ENCODE measurements at regions not wholly inside any gene's neighbourhood (a gene's known extent, or its start where the extent isn't known, plus 50 kb on each side); places are given as distances from the start of the nearest gene placed in this dataset.

DNA sequence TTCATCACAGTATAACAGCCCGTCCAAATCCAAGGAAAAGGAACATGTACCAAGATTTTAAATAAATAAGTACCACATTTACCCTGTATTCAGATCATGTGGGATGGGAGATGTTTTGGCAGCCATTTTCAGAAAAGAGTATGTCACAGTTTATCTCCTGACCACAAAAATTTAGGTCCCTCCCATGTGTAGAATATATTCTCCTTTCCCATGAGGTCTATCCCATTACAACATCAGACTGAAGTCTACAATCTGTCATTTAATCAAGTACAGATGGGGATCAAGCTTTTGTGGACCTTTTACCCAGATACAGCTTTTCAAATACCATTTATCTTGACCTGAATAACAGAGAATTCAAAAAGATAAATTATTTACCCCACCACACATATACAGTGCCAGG is 444.5 kb downstream of the PLOD2 start:
- no peak for DNase-seq

DNA sequence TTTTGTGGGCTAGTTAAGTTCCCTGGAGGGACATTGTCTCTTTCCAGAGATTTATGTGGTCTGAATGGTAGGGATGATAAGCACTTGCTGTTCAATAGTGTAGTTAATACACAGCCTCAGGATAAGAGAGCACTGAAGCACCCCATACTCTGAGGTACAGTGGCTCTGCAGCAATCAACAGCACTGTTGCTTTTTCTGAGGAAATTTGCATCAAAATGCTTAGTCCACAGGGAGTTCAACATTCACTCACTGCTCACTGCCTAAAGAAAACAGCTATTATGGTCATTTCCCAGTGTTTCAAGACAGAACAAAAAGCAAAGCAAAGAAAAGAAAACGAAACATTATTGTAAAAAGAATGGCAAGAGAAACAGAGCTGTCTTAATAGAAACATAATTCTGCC is 441.9 kb downstream of the PLOD2 start:
- DNase-seq: no peak

DNA sequence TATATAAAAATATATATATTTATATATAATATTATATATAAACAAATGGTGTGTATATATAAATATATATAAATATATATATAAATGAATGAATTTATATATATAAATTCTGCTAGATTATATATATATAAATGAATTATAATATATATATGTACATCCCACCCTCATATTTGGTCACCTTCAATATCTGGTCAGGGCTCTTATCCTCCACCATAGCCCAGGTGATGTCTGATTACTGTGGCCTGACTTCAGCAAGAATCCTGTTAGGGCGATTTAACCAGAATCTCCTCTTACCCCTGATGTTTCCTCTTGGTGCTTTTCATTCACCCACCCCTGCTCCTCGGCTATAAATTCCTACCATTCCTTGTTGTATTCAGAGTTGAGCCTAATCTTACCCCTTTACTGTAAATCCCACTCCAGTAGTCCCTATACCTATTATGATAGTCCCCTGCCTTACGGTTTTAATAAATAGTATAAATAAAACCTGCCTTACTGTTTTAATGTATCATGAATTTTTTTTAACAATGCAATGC is 439.6 kb downstream of the PLOD2 start:
- no peak for DNase-seq

DNA sequence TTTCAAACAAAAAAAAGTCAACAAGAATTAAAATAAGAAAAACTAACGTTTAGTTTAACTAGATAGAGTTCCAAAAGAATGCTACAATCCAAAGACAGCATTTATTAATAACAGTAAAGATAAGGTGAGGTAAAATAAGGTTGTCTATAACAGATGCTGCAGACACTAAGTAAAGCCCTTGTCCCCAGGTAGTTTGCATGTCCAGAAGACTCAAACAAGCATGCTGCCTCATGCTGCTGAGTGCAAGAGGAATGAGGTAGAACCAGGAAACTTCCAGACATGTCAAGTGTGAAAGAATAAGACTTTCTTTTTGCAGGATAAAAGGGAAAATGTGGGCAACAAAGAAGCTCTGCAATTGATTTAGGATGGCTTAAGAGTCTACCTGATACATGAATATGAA is 439.2 kb downstream of the PLOD2 start:
- no peak for DNase-seq

DNA sequence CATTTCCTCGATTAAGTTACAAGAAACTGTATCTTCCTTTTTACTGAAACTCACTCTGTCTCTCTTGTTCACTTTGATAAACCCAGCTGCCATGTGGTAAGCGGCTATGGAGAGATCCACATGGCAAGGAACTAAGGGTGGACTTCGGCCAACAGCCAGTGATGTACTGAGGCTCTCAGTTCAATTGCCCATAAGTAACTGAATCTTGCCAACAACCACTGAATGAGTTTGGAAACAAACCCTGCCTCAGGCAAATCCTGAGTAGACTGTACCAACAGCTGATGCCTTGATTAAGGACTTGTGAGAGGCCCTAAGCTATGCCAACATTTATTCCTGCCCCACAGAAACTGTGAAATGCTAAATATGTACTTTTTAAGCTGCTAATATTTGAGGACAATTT is 433.5 kb downstream of the PLOD2 start:
- DNase-seq: no peak

DNA sequence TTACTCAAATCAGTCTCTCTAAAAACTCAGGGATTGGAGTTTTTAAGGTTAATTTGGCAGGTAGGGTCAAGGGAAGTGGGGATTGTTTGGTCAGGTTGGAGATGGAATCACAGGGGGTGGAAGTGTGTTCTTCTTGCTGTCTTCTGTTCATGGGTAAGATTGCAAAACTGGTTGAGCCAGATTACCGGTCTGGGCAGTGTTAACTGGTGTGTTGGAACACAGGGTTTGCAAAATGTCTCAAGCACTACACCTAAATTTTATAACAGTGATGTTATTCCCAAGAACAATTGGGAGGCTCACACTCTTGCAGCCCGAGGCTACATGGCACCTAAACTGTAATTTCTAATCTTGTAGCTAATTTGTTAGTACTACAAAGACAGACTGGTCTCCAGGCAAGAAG is 425.4 kb downstream of the PLOD2 start:
- DNase-seq: no peak

DNA sequence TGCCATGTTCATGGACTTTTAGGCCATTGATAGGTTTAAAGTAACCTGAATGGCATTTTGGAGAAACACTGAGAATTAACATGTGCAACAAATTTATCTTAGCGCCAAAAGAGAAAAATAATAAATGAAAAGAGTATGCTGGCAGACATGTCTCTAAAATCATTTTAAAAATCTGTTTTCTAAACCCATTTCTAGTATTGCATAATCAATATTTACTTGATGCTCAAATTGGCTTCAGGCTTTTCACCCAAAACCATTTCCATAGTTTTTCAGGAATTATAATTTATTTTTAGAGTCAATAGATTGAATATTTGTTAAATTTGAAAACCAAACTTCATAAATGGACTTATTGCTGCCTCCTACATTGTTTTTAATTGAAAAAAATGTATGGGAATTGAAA is 423.0 kb downstream of the PLOD2 start:
- no peak for DNase-seq

DNA sequence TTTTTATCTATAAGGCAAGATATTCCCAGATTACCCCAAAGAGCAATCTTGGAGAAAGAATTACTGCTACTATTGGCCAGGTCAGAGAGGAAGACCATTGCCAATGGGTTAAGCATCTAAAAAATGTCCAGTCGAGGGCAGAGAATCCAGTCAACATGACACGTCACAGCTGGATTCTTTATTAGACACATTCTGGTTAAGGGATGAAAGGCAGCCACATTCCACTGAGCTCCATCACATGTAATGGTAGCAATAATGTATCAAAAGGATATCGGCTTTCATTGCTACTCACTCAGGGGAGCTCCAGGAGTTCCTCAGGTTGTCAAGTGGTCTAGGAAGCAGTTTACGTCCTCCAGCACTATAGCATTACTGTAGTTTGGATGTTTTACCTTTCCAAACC is 421.1 kb downstream of the PLOD2 start:
- no peak for DNase-seq

DNA sequence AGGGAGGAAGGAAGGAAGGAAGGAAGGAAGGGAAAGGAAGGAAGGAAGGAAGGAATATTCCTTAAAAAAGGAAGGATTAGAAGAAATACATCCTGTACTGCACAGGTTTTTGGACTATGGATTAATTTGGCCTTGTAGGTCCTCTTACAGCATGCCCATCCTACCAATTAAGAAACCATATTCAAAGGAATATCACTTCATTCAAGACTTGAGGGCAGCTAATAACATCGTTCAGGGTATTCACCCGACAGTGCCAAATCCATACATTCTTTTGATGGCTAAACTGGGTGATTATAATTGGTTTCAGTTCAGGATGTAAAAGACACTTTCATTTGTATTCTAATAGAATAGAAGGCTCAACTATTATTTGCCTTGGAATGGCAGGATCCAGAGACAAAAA is 410.3 kb downstream of the PLOD2 start:
- DNase-seq: no peak

DNA sequence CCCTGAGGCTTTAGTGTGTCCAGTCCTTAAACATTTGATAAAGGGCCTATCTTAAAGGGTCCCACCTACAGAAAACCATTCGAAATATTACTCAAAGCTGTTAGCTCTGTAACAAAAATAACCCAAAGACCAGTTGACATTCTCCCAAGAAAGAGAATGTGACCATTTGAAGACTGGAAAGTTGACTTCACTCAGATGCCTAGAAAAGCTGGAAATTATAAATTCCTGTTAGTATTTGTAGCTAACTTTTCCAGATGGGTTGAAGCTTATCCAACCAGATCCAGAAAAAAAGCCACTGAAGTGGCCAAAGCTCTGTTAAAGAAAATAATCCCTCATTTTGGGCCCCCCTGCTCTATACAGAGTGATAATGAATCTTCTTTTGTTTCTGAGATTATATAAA is 408.4 kb downstream of the PLOD2 start:
- peak; percentile 33 for DNase-seq

DNA sequence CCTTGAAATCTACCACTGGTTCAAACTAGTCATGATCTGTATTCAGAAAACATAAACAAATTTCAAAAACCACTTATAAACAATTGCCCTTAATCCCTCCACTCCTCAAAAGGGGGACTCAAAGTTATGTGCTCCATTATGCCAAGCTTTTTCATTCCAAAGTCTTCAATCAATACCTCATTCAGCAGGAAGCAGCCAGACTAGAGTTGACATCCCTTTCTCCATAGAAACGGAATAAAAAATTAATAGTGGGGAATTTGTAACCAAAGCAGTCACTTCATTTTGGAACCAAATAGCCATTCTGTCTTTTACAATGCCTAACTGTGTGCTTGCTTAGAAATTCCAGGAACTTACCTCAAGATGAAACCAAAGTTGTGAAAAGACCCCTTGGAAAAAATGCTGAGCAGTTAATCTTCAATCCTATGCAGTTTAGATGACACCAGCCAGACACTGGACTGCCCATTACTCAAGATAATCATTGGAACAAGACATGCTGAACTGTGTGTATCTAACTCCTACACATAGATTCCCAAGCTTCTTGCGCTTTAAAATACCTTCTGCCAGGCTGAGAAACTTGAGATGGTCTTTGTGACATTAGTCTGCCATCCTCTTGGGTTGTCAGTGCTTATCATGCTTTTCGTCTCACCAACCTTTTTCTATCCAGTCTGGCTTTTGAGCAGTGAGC is 406.2 kb downstream of the PLOD2 start:
- no peak for DNase-seq

DNA sequence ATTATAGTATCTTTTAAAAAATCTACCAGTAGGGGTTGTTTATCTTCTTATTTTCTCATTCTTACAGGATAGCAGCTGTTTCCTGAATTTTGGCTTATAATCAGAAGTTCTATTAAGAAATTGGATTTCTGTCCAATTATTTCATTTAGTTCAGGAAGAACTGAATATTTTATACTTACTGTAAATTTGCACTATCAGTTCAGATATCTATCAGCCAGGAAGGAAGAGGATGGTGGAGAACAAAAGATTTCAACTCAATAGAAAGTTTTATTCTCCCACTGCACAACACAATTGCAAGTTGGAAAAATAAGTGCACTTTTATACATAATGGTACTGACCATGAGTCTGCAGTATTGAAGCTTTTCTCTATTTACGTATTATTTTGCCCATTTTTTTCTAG is 400.9 kb downstream of the PLOD2 start:
- no peak for DNase-seq

DNA sequence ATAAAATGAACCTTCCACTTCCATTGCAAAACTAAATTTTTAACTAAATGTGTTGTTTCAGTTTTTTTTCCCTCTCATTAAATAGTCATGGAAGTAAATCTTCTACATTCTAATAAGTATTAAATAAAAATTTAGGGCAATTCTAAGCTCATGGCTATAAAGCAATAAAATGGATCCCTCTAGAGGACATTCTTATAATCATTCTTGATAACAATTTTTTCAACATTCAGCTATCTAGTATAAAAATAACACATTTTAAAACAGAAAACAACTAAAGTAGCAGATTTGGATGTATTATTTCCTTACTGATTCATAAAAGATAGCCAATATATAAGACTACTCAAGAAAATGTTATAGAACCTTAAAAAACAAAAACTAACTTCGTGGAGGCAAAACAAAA is 393.1 kb downstream of the PLOD2 start:
- no peak for DNase-seq

DNA sequence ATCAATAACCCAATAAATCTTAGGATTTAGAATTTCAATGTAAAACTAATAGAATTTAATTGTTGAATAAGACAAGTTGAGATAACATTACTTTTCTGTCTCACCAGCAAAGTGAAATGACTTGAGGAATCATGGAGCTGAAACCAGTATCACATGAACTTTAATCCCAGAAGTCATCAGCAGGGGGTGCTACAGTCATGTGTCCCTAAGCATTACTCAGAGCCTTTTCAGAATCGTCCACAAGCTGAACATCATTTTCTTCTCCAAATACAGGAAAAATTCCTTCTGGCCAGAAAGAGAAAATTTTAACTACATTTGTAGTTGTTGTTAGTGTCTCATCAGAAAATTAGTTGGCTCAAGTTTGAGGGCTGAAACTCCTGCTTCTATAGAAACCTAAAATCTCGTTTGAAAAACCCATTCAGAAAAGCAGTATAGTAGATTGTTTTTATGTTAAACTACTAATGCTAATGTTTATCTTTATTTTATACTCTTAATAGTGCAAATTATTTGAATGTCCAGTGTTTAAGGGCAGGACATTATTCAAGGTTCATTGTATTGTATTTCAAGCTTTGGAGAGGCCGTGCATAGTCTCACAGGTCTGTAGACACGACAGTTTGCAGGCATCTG is 384.1 kb downstream of the PLOD2 start:
- peak; percentile 66 for DNase-seq

DNA sequence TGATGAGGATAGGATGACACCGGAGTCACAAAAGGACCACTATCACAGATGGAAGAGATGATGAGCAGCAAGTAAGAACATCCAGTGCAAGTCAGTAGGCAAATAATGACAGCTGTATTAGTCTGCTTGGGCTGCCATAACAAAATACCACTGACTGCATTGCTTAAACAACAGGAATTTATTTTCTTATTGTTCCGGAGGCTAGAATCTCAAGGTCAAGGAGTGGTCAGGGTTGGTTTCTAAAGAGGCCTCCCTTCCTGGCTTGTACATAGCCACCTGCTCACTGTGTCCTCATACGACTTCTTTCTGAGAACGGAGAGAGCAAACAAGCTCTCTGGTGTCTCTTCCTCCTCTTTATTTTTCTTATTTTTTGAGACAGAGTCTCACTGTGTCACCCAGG is 380.7 kb downstream of the PLOD2 start:
- DNase-seq: no peak

DNA sequence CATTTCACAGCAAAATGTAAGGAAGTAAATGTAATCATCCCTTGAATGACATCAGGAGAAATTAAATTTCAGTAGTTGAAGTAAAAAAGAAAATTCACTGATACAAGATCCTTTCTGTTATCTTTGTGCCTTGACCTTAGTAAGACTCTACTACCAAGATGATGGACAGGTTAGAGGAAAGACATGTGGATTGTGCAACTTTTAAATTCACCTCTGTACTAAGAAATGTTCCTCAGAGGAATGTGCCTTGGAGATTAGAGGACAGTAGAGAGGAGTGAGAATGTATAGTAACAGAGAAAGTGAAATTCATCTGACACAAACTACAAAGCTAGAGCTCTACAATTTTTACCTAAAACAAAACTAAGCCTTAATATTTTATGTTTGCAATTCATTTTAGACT is 375.3 kb downstream of the PLOD2 start:
- no peak for DNase-seq

DNA sequence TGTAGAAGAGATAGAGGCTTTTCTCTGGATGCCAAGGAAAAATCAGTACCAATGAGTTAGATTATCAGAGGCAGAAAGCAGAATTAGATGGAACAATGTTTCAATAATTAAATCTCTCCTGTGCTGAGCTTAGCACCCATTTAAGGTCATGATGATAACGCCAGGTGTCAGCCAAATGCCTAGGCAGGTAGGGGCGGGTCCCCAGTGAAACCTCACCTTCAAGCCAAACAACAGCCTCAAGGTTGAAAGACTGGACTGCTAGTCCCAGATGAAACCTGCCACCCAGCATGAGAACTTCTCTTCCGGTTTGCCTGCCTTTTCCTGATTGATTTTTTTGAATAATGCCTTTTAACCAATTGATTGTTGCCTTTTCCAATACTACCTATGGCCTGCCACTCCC is 363.0 kb downstream of the PLOD2 start:
- no peak for DNase-seq

DNA sequence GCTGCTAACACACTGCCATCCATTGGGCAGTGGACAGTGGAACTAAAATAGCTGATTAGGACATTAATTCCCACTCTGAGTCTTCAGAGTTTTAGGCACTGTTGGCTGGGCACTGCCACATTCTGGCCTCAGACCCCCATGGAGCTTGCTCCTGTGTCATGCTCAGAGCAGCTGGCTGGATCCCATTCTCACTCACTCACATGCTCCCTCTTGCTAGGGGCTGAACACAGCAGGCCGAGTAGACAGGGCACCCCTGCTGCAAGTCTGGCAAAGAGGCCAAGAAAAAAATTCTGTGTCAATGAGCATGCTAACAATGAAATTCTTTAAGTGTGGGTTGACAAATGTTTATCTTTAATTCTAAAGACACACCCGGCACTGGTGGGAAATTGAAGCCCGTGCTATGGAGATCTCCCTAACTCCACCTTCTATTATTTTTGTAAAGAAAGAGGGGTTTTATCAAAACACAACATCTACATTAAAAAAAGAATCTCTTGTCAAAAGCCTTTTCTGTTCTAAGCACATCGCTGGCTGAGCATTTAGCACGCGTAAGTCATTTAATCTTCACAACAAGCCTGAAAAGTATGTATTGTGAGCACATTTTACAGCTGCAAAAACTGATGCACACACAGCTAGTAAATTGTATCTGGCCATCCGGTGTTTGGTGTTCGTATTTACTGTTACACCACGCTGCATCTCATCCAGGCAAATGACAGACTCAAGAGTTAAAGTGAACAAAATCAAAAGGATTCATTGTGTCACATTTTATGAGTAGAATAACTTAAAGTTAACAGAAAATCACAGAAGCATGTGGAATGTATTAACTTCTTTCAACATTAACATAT is 362.1 kb downstream of the PLOD2 start:
- DNase-seq: no peak

DNA sequence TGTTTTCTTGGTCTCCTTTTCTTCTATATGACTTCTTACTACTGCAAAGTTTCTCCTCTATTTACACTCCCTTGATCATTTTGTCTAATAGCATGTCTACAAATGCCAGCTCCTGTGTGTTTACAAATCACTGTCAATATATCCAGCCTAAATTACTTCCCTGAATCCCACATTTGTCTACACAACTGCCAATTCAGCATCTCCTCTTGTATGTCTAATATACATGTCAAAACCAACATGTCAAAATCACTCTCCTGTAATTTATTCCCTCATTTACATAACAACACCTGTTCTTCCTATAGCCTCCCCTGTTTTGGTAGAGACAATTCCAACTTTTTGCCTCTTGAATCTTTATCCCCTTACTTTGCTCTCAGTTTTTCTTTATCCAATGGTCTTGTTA is 359.3 kb downstream of the PLOD2 start:
- DNase-seq: no peak

DNA sequence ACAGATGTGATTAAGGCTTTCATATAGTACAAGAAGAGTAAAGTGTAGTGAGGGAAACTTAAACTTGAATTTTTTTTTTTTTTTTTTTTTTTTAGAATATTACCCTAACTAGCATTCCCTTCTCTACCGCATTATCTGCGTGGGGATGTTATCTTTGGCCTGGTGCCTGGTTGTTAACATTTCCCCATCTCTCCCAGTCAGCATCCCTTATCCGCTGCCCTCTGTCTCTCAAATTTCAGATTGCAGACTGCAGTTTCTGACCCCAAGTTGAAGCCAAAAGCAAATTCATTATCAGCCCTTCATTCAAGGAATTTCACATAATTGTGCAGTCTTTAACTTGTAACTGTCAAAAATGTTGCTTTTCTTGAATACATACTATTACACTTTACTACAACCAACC is 353.0 kb downstream of the PLOD2 start:
- DNase-seq: peak; percentile 8

DNA sequence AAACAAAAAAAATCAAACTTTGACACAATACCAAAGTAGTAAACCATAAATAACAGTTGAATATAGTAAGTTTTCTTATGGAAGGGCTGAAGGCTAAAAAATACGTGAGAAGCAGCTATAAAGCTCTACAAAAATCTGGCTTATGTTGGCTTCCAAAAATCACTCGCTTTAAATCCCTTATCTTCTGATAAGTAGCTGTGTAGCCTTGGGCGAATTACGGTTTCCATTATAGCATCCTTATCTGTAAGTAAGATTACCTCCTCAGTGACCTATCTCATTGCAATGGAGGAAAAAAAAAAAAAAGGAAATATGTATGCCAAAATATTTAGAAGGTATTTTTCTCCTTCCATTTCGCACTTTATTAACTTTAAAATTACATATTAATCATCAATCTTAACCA is 348.6 kb downstream of the PLOD2 start:
- no peak for DNase-seq

DNA sequence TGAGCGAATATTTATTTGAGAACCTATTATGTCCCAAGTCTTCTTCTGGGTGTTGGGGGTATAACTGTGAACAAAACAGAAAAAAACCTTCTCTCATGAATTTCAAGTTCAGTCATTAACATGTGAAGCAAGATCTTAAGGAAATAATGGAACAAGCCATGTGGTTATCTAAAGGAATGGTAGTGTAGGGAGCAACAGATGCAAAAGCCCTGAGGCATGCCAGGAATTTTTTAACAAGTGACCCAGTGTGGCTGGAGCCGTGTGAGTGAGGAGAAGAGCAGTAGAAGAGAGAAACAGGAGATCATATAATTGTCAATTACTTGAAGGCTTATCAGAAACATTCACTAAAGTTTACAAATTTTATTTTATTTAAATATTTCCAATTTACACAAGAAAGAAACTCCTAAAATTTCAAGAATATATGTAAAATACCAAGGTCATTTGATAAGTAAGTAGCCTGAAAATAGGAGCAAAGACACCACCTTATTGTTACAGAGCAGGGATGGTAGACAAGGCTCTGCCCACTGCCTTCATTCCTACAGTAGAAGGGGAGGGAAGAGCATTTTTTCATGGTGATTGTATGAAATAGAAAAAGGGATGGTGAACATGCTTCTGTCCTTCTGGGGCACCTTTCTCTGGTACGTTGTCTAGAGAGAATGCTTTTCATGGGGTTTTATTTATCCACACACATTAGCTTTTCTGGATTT is 345.1 kb downstream of the PLOD2 start:
- DNase-seq: no peak

Data from muscle of arm (tissue), 1 donor.